Esophagus squamous epithelium (tissue), 4 donors: ENCODE measurements at regions not wholly inside any gene's neighbourhood (a gene's known extent, or its start where the extent isn't known, plus 50 kb on each side); places are given as distances from the start of the nearest gene placed in this dataset.

Source experiments
- CTCF ChIP-seq, 6 experiments: fragments of 450-650 bp in 4 of 6; fragments of 200-600 bp in 2 of 6; sonication (generic) in 2 of 6; IDR thresholded peaks; one replicate each; pipeline ENCODE4 v1.5.1; 2016 to 2019; ENCODE audit warnings: antibody characterized with exemption in 6 of 6, mild to moderate bottlenecking in 4 of 6, moderate library complexity in 4 of 6
- POLR2A ChIP-seq, 4 donors: fragments of 450-650 bp; IDR thresholded peaks; one replicate each; pipeline ENCODE4 v1.6.1; 2017; ENCODE audit warnings: antibody characterized with exemption in 4 of 4, mild to moderate bottlenecking in 4 of 4, moderate library complexity in 3 of 4

DNA sequence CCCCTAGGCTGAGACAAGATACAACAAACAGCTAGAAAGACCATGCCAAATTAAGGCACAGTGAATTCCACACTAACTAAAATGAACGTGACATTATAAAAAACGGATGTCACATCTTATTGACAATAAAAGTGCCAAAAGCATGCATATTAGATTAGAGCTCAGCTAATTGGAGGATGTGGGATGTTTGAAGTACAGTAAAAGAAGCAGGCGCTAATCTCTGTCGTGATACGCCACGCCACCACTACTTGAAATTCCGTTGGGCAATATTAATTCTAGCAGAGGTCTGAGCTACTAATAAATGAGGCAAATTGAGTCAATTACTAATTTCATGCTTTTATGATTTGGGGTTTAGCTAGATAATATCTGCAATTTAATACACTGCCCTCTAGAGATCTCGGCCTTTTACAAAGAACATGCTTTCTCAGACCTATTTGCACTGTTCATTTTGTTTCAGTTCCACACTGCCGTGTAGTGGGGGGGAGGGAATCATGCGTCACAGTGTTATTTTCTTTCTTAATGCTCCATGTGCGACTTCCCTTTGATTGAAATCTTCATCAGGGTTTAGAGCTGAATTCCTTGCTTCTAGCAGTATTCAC lies 52.9 kb upstream of the ROBO2 start:
- no peak for TF ChIP-seq CTCF (IDR thresholded peaks at IDR 0.05)
- no peak for TF ChIP-seq POLR2A (IDR thresholded peaks at IDR 0.05)
